Sciatic nerve (tissue), 2 donors: ENCODE measurements at regions not wholly inside any gene's neighbourhood (a gene's known extent, or its start where the extent isn't known, plus 50 kb on each side); places are given as distances from the start of the nearest gene placed in this dataset.

Source experiments
- ATAC-seq: fragments of 200-7000 bp; cut with Tn5 transposase; one replicate; pipeline ENCODE4 v1.9.1; 2020; ENCODE audit warnings: mild to moderate bottlenecking, moderate library complexity
- DNase-seq: peaks from one replicate; pipeline ENCODE4 v3.0.0-alpha.2; 2020; ENCODE audit warnings: low spot score
- intact Hi-C: fragments of 100-400 bp; cut with DNase I; formaldehyde crosslinking; loops from one replicate; pipeline ENCODE4 v1.14.2; 2022
- donor health status: DM: no; HTN: no; CAD: no.
- donor health status: DM: no; HTN: no; CAD: no.

GRCh38 chr4:41442810-41443209 is 95.1 kb upstream of the LIMCH1 start:
- intact Hi-C loops: no loop called here
- no peak for ATAC-seq

GRCh38 chr4:41443340-41444079 is 94.4 kb upstream of the LIMCH1 start:
- intact Hi-C loops: no loop called here
- DNase-seq: no peak
- no peak for ATAC-seq

More at GRCh38 chr4:41442810-41443209, 95.1 kb upstream of the LIMCH1 start:
- no peak for DNase-seq

- no peak for ATAC-seq
- no peak for DNase-seq
- intact Hi-C loops: no loop called here
These were observed 91.6 kb upstream of the LIMCH1 start for GRCh38 chr4:41446391-41446790.

GRCh38 chr4:41446981-41447725 is 90.8 kb upstream of the LIMCH1 start:
- intact Hi-C loops: no loop called here
- no peak for DNase-seq
- no peak for ATAC-seq

- ATAC-seq (peak; percentile 77), DNase-seq (peak; percentile 76)
- intact Hi-C loops: no loop called here
These were observed 89.0 kb upstream of the LIMCH1 start for GRCh38 chr4:41448934-41449333.

GRCh38 chr4:41451961-41452360 is 86.0 kb upstream of the LIMCH1 start:
- intact Hi-C loops: no loop called here
- DNase-seq (no peak), ATAC-seq (no peak)

GRCh38 chr4:41452484-41453225 is 85.3 kb upstream of the LIMCH1 start:
- no peak for ATAC-seq
- no peak for DNase-seq

GRCh38 chr4:41454423-41454822 is 83.5 kb upstream of the LIMCH1 start:
- ATAC-seq (peak; percentile 57), DNase-seq (no peak)
- intact Hi-C loops: no loop called here

More at GRCh38 chr4:41452484-41453225, 85.3 kb upstream of the LIMCH1 start:
- intact Hi-C loops: no loop called here

- ATAC-seq: no peak
- intact Hi-C loops: no loop called here
These were observed 82.8 kb upstream of the LIMCH1 start for GRCh38 chr4:41455206-41455605.

GRCh38 chr4:41456559-41457101 is 81.3 kb upstream of the LIMCH1 start:
- no peak for ATAC-seq
- intact Hi-C loops: no loop called here
- DNase-seq: no peak

More at GRCh38 chr4:41455206-41455605, 82.8 kb upstream of the LIMCH1 start:
- no peak for DNase-seq

- intact Hi-C loops: no loop called here
- ATAC-seq: no peak
These were observed 79.3 kb upstream of the LIMCH1 start for GRCh38 chr4:41458689-41459088.

GRCh38 chr4:41460641-41461040 is 77.3 kb upstream of the LIMCH1 start:
- DNase-seq: no peak
- ATAC-seq: no peak
- intact Hi-C loops: no loop called here

More at GRCh38 chr4:41458689-41459088, 79.3 kb upstream of the LIMCH1 start:
- DNase-seq: no peak

- intact Hi-C loops: no loop called here
- ATAC-seq: no peak
- DNase-seq: no peak
These were observed 76.1 kb upstream of the LIMCH1 start for GRCh38 chr4:41461780-41462307.

- DNase-seq (no peak), ATAC-seq (no peak)
- intact Hi-C loops: no loop called here
These were observed 72.7 kb upstream of the LIMCH1 start for GRCh38 chr4:41465146-41465761.

- no peak for DNase-seq
- intact Hi-C loops: no loop called here
- ATAC-seq: no peak
These were observed 71.7 kb upstream of the LIMCH1 start for GRCh38 chr4:41466249-41466648.

- DNase-seq (no peak), ATAC-seq (no peak)
- intact Hi-C loops: no loop called here
These were observed 69.8 kb upstream of the LIMCH1 start for GRCh38 chr4:41468122-41468521.

- ATAC-seq (no peak), DNase-seq (no peak)
- intact Hi-C loops: no loop called here
These were observed 66.6 kb upstream of the LIMCH1 start for GRCh38 chr4:41471126-41472071.

- ATAC-seq: no peak
- no peak for DNase-seq
- intact Hi-C loops: no loop called here
These were observed 65.9 kb upstream of the LIMCH1 start for GRCh38 chr4:41472081-41472480.
